PC-3 (cell line): ENCODE measurements at regions not wholly inside any gene's neighbourhood (a gene's known extent, or its start where the extent isn't known, plus 50 kb on each side); places are given as distances from the start of the nearest gene placed in this dataset.

ENCODE experiments used
- ATAC-seq: fragments of 200-7000 bp; cut with Tn5 transposase; 2 replicates; pipeline ENCODE4 v1.9.1; 2020; ENCODE audit warnings: mild to moderate bottlenecking, moderate library complexity
- BruUV-seq: library from RNA; stranded (reverse); fragments of 400-500 nt; replicated peaks from 2 replicates; lab custom pipeline; 2021; lab: Mats Ljungman, UMichigan
- CTCF ChIA-PET: fragments of 300-600 bp; sonication (Branson Sonifier 250); formaldehyde crosslinking; loops from one replicate; lab custom pipeline; 2022; ENCODE audit warnings: antibody characterized with exemption; lab: Charles Lee
- POLR2A ChIA-PET: fragments of 300-600 bp; sonication (Branson Sonifier 250); formaldehyde crosslinking; loops from one replicate; lab custom pipeline; 2022; ENCODE audit warnings: antibody characterized with exemption; ENCODE audit not compliant: unreplicated experiment; lab: Charles Lee
- DNase-seq: peaks from one replicate; pipeline ENCODE4 v3.0.0-alpha.2; 2015
- H2AFZ ChIP-seq: fragments of 300-600 bp; sonication (generic); 2 replicates; pipeline ENCODE4 v1.6.0; 2016; ENCODE audit warnings: antibody characterized with exemption, low read length
- H3F3A ChIP-seq: fragments of 300-600 bp; sonication (generic); one replicate; pipeline ENCODE4 v1.6.0; 2017; ENCODE audit warnings: antibody characterized with exemption, low read length, control low read depth, mild to moderate bottlenecking; ENCODE audit not compliant: unreplicated experiment
- H3K27ac ChIP-seq: fragments of 300-600 bp; sonication (generic); 2 replicates; pipeline ENCODE4 v1.5.1; 2016; ENCODE audit warnings: mild to moderate bottlenecking, low read length
- H3K27me3 ChIP-seq: fragments of 300-600 bp; sonication (generic); 2 replicates; pipeline ENCODE4 v1.6.1; 2016; ENCODE audit warnings: low read length, mixed read lengths
- H3K36me3 ChIP-seq: fragments of 300-600 bp; sonication (generic); 2 replicates; pipeline ENCODE4 v1.6.1; 2016; ENCODE audit warnings: low read depth, mixed run types, low read length, mixed read lengths
- H3K4me1 ChIP-seq: fragments of 300-600 bp; sonication (generic); 2 replicates; pipeline ENCODE4 v1.5.1; 2016; ENCODE audit warnings: low read length; ENCODE audit not compliant: insufficient read depth
- H3K4me2 ChIP-seq: fragments of 300-600 bp; sonication (generic); 2 replicates; pipeline ENCODE4 v1.6.0; 2016; ENCODE audit warnings: low read length
- H3K4me3 ChIP-seq: fragments of 300-600 bp; sonication (generic); 2 replicates; pipeline ENCODE4 v1.5.1; 2016; ENCODE audit warnings: mild to moderate bottlenecking, low read length, mixed read lengths
- H3K79me2 ChIP-seq: fragments of 300-600 bp; sonication (generic); 2 replicates; pipeline ENCODE4 v1.6.1; 2017; ENCODE audit warnings: low read length, mixed read lengths
- H3K9ac ChIP-seq: fragments of 300-600 bp; sonication (generic); 2 replicates; pipeline ENCODE4 v1.6.0; 2016; ENCODE audit warnings: mild to moderate bottlenecking, low read length
- H3K9me2 ChIP-seq: fragments of 300-600 bp; sonication (generic); replicated peaks from 2 replicates; pipeline ENCODE4 v1.6.1; 2016; ENCODE audit warnings: mixed run types, low read length, mixed read lengths
- H3K9me3 ChIP-seq: fragments of 300-600 bp; sonication (generic); 2 replicates; pipeline ENCODE4 v1.6.1; 2016; ENCODE audit warnings: low read length, mixed read lengths
- H4K20me1 ChIP-seq: fragments of 300-600 bp; sonication (generic); 2 replicates; pipeline ENCODE4 v1.6.1; 2016; ENCODE audit warnings: low read length, mixed read lengths
- EZH2 ChIP-seq: fragments of 300-600 bp; sonication (generic); IDR thresholded peaks from one replicate; pipeline ENCODE4 v1.6.1; 2017; ENCODE audit warnings: antibody characterized with exemption, mild to moderate bottlenecking, low read length; ENCODE audit not compliant: unreplicated experiment
- EZH2phosphoT487 ChIP-seq: fragments of 300-600 bp; sonication (generic); IDR thresholded peaks from 2 replicates; pipeline ENCODE4 v1.6.1; 2018; ENCODE audit warnings: mild to moderate bottlenecking, antibody characterized with exemption, low read length, borderline replicate concordance
- intact Hi-C: fragments of 100-400 bp; cut with micrococcal nuclease; formaldehyde crosslinking; loops from 2 replicates; pipeline ENCODE4 v1.9.0; 2023
- TF ChIP-seq, protein P1 (sequence below): fragments of 300-600 bp; sonication (generic); conservative IDR thresholded peaks from 2 replicates; pipeline ENCODE4 v1.5.1; 2017; ENCODE audit warnings: antibody characterized with exemption, low read depth, mild to moderate bottlenecking, low read length

GRCh38 chr12:107844312-107844921 is 69.9 kb downstream of the ASCL4 start:
- ChIA-PET CTCF (no interaction called here), POLR2A (no interaction called here)
- H3K4me3 ChIP-seq = no peak overlapping the region
- BruUV-seq = no TSS peak
- 0 out of 2 replicates have a peak, but pooled peaks cover 4% of the 10 kb centered on the region for H3K4me1 ChIP-seq
- no peak overlapping the region for H2AFZ ChIP-seq
- peaks cover 65% of the 10 kb centered on the region for H3K27me3 ChIP-seq
- no peaks in the 10 kb centered on the region for H3F3A ChIP-seq
- no peaks in the 10 kb centered on the region for H3K9me3 ChIP-seq
- no peak overlapping the region for H3K27ac ChIP-seq
- ATAC-seq (no peak), DNase-seq (no peak)
- TF ChIP-seq, protein P1, sequence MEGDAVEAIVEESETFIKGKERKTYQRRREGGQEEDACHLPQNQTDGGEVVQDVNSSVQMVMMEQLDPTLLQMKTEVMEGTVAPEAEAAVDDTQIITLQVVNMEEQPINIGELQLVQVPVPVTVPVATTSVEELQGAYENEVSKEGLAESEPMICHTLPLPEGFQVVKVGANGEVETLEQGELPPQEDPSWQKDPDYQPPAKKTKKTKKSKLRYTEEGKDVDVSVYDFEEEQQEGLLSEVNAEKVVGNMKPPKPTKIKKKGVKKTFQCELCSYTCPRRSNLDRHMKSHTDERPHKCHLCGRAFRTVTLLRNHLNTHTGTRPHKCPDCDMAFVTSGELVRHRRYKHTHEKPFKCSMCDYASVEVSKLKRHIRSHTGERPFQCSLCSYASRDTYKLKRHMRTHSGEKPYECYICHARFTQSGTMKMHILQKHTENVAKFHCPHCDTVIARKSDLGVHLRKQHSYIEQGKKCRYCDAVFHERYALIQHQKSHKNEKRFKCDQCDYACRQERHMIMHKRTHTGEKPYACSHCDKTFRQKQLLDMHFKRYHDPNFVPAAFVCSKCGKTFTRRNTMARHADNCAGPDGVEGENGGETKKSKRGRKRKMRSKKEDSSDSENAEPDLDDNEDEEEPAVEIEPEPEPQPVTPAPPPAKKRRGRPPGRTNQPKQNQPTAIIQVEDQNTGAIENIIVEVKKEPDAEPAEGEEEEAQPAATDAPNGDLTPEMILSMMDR = no peak
- TF ChIP-seq EZH2 = no peak
- no peak for TF ChIP-seq EZH2phosphoT487
- intact Hi-C loops = no loop called here
- H3K79me2 ChIP-seq = no peaks in the 10 kb centered on the region
- no peaks in the 10 kb centered on the region for H3K36me3 ChIP-seq
- no peak overlapping the region for H3K9ac ChIP-seq
- H4K20me1 ChIP-seq = no peaks in the 10 kb centered on the region
- no peaks in the 10 kb centered on the region for H3K9me2 ChIP-seq
- H3K4me2 ChIP-seq = no peak overlapping the region

GRCh38 chr12:107845226-107845979 is 70.9 kb downstream of the ASCL4 start:
- Histone ChIP-seq H3K9ac (no peak overlapping the region), H3K4me3 (no peak overlapping the region), H3K9me2 (no peaks in the 10 kb centered on the region), H3K36me3 (no peaks in the 10 kb centered on the region), H3K4me2 (no peak overlapping the region), H2AFZ (no peak overlapping the region), H4K20me1 (no peaks in the 10 kb centered on the region), H3K27ac (no peak overlapping the region), H3K27me3 (peaks cover 62% of the 10 kb centered on the region), H3F3A (no peaks in the 10 kb centered on the region), H3K79me2 (no peaks in the 10 kb centered on the region), H3K9me3 (no peaks in the 10 kb centered on the region), H3K4me1 (0 out of 2 replicates have a peak, but pooled peaks cover 4% of the 10 kb centered on the region)
- ChIA-PET CTCF (no interaction called here), POLR2A (no interaction called here)
- TF ChIP-seq EZH2phosphoT487 (no peak), EZH2 (no peak)
- TF ChIP-seq, protein P1 = no peak
- DNase-seq (no peak), ATAC-seq (no peak)
- intact Hi-C loops = no loop called here
- BruUV-seq = no TSS peak
